DOHH2 (cell line): ENCODE measurements at regions not wholly inside any gene's neighbourhood (a gene's known extent, or its start where the extent isn't known, plus 50 kb on each side); places are given as distances from the start of the nearest gene placed in this dataset.

Source experiments
- EZH2phosphoT487 ChIP-seq: fragments of 200-600 bp; sonication (generic); IDR thresholded peaks from 2 replicates; pipeline ENCODE4 v1.6.1; 2017; ENCODE audit warnings: borderline replicate concordance, mild to moderate bottlenecking, antibody characterized with exemption, low read length, moderate library complexity, mixed read lengths
- TF ChIP-seq, protein P1 (sequence below): fragments of 200-600 bp; sonication (generic); IDR thresholded peaks from one replicate; pipeline ENCODE4 v1.5.1; 2014; ENCODE audit warnings: antibody characterized with exemption, mild to moderate bottlenecking, low read depth, low read length; ENCODE audit not compliant: poor library complexity, severe bottlenecking

GRCh38 chr7:65310761-65311160, 62.9 kb upstream of the ZNF92 start:
- TF ChIP-seq, protein P1, sequence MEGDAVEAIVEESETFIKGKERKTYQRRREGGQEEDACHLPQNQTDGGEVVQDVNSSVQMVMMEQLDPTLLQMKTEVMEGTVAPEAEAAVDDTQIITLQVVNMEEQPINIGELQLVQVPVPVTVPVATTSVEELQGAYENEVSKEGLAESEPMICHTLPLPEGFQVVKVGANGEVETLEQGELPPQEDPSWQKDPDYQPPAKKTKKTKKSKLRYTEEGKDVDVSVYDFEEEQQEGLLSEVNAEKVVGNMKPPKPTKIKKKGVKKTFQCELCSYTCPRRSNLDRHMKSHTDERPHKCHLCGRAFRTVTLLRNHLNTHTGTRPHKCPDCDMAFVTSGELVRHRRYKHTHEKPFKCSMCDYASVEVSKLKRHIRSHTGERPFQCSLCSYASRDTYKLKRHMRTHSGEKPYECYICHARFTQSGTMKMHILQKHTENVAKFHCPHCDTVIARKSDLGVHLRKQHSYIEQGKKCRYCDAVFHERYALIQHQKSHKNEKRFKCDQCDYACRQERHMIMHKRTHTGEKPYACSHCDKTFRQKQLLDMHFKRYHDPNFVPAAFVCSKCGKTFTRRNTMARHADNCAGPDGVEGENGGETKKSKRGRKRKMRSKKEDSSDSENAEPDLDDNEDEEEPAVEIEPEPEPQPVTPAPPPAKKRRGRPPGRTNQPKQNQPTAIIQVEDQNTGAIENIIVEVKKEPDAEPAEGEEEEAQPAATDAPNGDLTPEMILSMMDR = no peak
- no peak for TF ChIP-seq EZH2phosphoT487
